HG02973 (cell line): ENCODE measurements at regions not wholly inside any gene's neighbourhood (a gene's known extent, or its start where the extent isn't known, plus 50 kb on each side); places are given as distances from the start of the nearest gene placed in this dataset.
"Not testable (repeated sequence)": the region's sequence is repeated elsewhere in the genome, so short reads cannot be mapped to it uniquely, and the experiment has no call there.

Experiments used
- ATAC-seq: cut with Tn5 transposase; IDR thresholded peaks from one replicate; pipeline ENCODE4 v1.9.1; 2021; ENCODE audit warnings: moderate library complexity; ENCODE audit not compliant: unreplicated experiment

GRCh38 chr2:110291909-110292579 is 79.7 kb upstream of the MTLN start:
- not testable (repeated sequence) for ATAC-seq

- not testable (repeated sequence) for ATAC-seq
These were observed 75.5 kb upstream of the MTLN start for GRCh38 chr2:110287817-110288216.

- ATAC-seq, result not testable (repeated sequence)
These were observed 74.9 kb upstream of the MTLN start for GRCh38 chr2:110287253-110287652.

- ATAC-seq, result not testable (repeated sequence)
These were observed 72.7 kb upstream of the MTLN start for GRCh38 chr2:110285002-110285401.

GRCh38 chr2:110280804-110281203 is 68.5 kb upstream of the MTLN start:
- not testable (repeated sequence) for ATAC-seq

GRCh38 chr2:110277054-110277453 is 64.7 kb upstream of the MTLN start:
- not testable (repeated sequence) for ATAC-seq

- ATAC-seq, result not testable (repeated sequence)
These were observed 63.7 kb upstream of the MTLN start for GRCh38 chr2:110276092-110276491.

GRCh38 chr2:110269674-110270073 is 57.3 kb upstream of the MTLN start:
- ATAC-seq, result not testable (repeated sequence)

- ATAC-seq, result peak; percentile 87
These were observed 55.6 kb upstream of the MTLN start for GRCh38 chr2:110267828-110268407.

- ATAC-seq, result not testable (repeated sequence)
These were observed 52.5 kb upstream of the MTLN start for GRCh38 chr2:110264804-110265203.

- not testable (repeated sequence) for ATAC-seq
These were observed 51.8 kb upstream of the MTLN start for GRCh38 chr2:110264076-110264681.

GRCh38 chr2:110263462-110263861 is 51.1 kb upstream of the MTLN start:
- not testable (repeated sequence) for ATAC-seq
